ENCODE measurements at regions not wholly inside any gene's neighbourhood (a gene's known extent, or its start where the extent isn't known, plus 50 kb on each side); places are given as distances from the start of the nearest gene placed in this dataset.
A peak's percentile ranks its signal among the peaks of the same experiment; 100 is the strongest.
"Not testable (repeated sequence)": the region's sequence is repeated elsewhere in the genome, so short reads cannot be mapped to it uniquely, and the experiment has no call there.

- no peak for DNase-seq
Observed at GRCh38 chr17:83192161-83192788, 112.9 kb downstream of the METRNL start.

- not testable (repeated sequence) for DNase-seq
Observed at GRCh38 chr17:83192789-83193335, 113.5 kb downstream of the METRNL start.

DNA sequence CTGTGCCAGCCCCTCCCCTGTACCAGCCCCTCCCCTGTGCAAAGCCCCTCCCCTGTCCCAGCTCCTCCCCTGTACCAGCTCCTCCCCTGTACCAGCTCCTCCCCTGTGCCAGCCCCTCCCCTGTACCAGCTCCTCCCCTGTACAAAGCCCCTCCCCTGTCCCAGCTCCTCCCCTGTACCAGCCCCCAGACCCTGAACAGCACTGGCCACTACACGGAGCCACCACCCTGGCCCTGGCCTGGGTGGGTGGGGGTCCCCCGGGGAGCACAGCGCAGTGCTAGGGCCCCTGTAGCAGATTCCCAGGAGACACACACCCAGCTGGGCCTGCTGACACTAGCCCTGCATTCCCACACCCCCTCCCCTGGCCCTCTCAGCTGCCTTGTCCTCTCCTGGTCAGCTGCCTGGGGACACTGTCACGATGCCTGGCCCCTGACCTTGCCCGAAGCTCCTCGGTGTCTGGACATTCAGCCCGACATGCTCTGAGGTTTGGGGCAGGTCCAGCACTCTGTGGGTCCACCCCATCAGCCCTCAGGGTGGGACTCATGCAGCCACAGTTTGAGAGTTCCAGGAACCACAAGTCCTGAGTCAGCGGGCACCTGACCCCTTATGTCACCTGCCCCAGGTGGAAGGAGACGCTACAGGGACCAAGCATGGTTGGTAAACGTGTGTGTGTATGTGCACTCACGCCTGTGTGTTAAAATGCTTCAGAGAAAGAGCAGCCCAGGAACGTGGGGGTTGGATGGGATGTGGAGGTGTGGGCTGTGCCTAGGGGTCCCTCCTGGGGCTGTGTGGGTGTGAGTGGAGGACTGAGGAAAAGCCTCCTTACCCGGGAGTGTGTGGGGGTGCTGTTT is 114.2 kb downstream of the METRNL start:
- peak in 1 of 2 donors; percentile 36 for DNase-seq

- DNase-seq: no peak
Observed at GRCh38 chr17:83194186-83194561, 114.8 kb downstream of the METRNL start.

DNA sequence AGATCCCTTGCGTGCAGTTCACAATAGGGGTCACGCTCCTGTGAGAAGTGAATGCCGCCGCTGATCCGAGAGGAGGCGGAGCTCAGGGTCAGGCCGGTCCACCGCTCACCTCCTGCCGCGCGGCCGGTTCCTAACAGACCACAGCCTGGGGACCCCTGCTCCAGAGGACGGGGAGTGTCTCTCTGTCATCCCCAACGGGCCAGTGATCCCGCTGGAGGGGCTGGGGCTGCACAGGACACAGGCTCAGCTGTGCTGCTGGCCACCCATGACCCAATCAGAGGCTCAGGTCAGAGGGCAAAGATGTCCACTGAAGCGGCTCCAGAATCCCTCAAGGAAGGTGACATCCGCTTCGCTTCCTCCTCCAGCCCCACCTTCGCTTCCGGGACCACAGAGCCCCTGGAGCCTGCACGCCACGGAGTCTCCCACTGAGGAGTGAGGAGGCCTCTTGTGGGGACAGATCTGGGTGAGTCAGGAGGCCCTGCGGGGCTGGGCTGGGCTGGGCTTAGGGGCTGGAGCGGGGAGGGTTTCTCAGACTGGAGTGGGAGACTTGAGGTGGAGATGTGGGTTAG is 115.4 kb downstream of the METRNL start:
- DNase-seq: peak in 1 of 2 donors; percentile 43

- DNase-seq: peak in 1 of 2 donors; percentile 30
Observed at GRCh38 chr17:83195330-83196023, 116.1 kb downstream of the METRNL start.

DNA sequence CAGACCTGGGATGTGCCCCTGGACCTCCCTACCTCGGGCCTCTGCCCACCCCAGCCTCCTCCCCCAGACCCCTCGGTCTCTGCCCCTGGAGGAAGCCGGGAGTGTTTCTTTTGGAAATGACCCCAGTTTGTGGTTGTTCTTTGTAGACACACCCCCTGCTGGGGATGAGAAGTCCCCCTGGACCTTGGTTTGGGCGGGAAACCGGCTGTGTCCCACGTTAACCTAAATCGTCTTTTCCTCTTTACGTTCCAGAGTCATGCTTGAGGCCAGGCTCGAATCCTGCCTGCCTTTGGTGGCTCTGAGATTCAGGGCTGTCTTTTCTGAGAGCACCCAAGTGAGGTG is 116.6 kb downstream of the METRNL start:
- DNase-seq: no peak

DNA sequence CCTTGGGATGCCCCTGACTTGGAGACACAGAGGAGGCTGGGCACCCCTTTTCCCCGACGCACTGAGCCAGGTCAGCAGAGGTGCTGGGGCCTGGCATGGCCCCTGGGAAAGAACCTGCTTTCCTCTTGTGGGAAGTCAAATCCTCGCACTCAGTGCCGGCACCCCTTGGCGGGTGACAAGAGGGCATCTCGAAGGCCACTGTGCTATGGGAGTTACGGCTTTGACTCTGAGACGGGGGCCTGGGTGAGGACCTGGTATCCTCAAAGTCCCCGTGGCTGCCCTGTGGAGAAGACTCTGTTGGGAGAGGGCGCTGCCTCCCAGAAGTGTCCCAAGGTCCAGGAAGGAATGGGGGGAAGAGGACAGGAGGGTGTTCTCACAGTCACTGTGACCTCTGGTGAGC is 117.0 kb downstream of the METRNL start:
- DNase-seq: no peak

- no peak for DNase-seq
Observed at GRCh38 chr17:83196973-83197880, 117.8 kb downstream of the METRNL start.

DNA sequence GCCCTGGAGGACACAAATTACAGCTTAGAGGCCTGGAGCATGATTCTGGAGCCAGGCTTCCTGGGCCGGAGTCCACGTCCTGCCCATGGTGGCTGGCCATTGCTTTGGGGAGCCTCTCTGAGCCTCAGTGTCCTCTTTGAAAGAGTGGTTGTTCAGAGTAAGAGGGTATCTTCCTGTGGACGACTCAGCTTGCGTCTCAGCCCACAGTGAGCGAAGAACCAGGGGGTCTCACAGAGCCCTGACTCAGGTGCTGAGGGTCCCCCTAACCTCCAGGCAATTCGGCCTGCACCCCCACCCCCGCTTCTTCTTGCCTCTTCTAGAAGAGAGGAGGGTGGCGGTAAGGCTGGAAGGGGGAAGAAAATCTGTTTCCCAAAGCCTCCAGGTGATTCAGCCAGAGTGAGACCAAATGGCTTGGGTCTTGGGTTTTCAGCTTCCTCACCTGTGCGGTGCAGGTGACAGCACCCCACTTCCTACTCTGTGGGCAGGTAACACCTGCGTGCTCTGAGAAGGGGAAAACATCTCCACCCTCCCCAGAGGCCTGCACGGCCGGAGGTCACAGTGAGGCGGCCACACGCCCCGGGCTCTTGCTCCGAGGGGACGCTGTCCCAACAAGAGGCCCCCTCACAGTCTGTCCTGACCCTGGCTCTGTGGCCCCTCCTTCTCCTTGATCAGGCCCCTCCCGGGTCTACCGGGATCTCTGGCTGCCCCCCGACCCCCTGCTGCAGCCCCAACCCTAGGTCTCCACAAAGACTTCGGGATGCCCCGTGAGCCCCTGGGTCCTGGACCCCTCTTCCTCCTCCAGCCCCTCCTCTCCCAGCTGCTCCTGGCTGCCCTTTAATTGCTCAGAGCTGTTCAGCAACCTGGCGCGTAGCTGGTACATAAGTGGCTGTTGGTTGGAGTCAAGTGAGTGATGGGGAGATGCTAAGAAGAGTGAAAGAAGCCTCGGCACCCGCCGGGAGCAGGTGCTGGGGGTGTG is 119.2 kb downstream of the METRNL start:
- DNase-seq: no peak

- peak; percentile 41 to 95 for DNase-seq
Observed at GRCh38 chr17:83199500-83200201, 120.2 kb downstream of the METRNL start.

GRCh38 chr17:83200231-83200699 is 120.9 kb downstream of the METRNL start:
- DNase-seq: peak; percentile 56 to 95

DNA sequence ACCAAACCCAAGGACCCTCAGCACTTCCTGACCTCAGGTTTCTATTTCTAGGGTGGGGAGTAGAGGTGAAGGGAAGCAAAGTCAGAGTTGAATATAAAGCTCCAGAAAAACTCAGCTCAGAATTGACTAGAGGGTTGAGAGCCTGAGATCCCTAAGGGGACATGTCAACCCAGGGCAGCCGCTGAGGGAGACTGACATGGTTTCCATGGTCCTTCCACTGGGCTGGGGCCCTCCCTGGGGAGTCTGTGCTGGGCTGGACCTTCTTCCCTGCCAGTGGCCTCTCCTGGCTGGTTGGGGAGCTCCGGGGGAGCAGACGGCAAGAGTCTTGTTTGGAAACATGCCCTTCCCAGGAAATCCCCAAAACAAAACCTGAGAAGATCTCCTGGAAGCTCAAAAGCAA is 121.3 kb downstream of the METRNL start:
- no peak for DNase-seq

DNA sequence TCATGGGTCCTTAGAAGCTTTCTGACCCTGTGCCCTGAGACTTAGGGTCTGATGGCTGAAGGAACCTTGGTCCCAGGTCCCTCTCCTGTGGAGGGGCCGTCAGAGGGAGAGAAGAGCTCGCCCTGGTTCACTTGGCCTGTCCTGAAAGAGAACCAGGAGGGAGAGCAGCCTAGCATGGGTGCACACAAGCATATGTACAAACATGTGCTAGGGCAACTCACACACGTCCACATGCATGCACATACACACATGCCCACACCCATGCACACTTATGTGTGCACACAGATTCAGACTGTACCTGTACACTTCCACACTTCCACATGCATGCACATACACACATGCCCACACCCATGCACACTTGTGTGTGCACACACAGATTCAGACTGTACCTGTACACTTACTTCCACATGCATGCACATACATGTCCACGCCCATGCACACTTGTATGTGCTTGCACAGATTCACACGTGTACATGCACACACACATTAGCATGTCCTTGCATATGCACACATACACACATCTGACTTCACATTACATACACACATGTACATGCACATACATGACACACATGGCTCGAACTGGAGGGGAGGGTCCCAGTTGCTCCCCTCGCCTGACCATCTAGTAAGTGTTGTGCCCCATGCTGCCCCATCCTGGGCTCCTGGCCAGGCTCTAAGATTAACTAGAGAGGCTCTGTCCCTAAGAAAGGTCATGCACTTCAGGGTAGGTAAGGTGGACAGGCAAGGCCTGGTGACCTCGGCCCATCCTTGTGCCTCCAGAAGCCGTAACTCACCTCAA is 122.0 kb downstream of the METRNL start:
- no peak for DNase-seq

DNA sequence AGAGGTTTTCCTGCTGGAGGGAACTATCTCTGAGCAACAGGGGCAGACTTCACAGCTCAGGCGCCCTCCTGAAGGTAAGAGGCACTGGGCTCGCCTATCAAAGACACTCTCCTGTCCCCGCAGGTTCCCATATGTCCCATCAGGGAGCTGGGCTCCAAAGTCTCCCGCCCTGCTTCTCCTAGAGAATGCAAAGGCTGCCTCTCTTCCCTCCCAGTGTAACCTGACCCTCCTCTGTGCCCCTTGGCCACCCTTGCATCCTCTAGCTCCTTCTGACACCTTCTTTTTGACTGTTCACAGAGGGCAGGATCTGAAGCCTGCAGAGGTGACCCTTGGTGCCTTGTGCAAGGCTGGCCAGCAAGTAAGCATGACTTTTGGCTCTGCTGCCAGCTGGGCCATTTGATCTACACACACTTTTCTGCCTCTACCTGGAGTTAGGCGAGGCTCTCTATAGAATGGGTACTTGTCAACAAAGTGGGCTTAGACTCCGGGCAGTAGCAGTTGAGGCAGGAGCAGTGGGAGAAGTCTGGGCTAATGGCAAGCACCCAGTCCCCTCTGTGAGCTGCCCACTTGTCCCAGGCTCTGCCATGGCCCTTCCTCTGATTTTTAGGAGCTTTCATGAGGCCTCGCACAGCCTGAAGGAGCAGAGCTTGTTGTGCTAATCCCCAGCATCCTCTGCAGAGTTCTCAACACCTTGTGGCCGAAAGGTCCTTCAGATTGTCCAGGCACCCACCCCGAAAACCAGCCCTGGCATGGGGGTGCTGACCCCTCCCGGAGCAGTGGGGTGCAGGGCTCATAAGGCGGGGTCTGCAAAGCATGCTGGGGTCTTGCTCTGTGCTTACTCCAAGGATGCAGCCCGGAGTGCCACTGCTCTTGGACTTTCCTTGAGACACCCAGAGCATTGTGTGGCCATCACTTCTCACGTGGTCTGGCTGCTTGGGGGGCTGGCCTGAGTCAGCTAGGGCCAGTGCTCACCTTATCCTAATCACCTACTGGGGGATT is 122.9 kb downstream of the METRNL start:
- DNase-seq: no peak

DNA sequence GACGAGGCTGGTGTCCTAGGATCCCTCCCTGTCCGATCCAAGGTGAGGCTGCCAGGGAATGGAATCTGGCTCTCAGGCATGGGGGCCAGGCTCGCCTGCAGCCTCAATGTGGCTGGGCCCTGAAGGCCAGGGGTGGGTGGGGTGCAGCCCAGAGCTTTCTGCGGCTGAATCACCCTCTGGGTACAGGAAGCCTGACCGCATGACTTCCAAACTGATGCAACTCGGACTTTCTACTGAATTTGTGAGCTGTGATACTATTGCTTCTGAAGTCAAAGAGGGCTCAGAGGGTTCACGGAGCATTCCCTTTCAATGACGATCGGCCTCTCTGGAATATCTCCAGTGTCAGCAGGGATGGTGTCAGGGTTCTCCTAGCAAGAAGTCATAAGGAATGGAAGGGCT is 123.7 kb downstream of the METRNL start:
- peak in 1 of 2 donors; percentile 50 for DNase-seq

DNA sequence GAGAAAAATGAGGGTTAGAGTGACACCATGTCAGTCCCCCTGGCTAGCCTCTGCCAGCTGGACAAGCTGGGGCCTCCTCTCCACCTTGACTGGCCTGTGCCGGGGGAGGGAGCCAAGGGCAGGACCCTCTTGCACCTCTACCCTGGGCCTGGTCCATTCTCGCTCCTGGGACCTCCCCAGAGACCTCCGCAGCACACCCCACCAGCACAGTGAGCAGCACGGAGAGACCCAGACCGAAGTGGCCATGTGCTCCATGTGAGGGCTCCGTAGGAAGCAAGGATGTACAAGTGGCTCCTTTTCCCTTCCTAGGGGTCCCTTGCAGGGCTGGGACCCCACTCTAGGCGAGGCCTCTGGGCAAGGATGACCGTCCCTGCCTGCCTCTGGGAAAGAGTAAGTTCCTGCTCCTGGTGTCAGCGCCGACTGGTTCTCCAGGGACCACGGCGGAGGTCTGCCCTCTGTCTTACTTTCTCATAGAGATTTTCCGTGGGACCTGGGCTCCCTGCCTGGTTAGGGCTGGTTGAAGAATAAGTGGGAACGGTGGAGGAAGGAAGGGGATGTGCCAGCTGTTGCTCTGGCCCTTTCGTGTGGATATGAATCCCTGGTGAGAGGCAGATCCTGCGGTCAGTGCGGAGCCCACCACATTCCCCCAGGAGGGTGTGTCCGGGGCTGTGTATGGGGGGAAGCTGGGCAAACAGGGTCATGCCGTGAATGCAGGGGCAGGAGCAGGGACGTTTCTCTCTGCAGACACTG is 124.2 kb downstream of the METRNL start:
- DNase-seq: no peak
